OCI-LY1 (cell line): ENCODE measurements at regions not wholly inside any gene's neighbourhood (a gene's known extent, or its start where the extent isn't known, plus 50 kb on each side); places are given as distances from the start of the nearest gene placed in this dataset.
"Not testable (repeated sequence)": the region's sequence is repeated elsewhere in the genome, so short reads cannot be mapped to it uniquely, and the experiment has no call there.

Source experiments
- H2AFZ ChIP-seq: fragments of 200-600 bp; sonication (generic), shearing (Covaris generic); 2 replicates; pipeline ENCODE4 v1.6.0; 2014; ENCODE audit warnings: antibody characterized with exemption, mild to moderate bottlenecking, low read length
- H3F3A ChIP-seq: fragments of 200-600 bp; sonication (generic), shearing (Covaris generic); 2 replicates; pipeline ENCODE4 v1.6.0; 2014; ENCODE audit warnings: mild to moderate bottlenecking, antibody characterized with exemption, low read length, moderate library complexity; ENCODE audit not compliant: insufficient read depth
- H3K27ac ChIP-seq: fragments of 200-600 bp; sonication (generic); 2 replicates; pipeline ENCODE4 v1.5.1; 2014; ENCODE audit warnings: low read length, mixed run types, mild to moderate bottlenecking, low read depth; ENCODE audit not compliant: poor library complexity, severe bottlenecking
- H3K27me3 ChIP-seq: fragments of 200-600 bp; sonication (generic); 2 replicates; pipeline ENCODE4 v1.6.0; 2014; ENCODE audit warnings: antibody characterized with exemption, mild to moderate bottlenecking, low read length, moderate library complexity; ENCODE audit not compliant: insufficient read depth
- H3K36me3 ChIP-seq: fragments of 200-600 bp; sonication (generic); 2 replicates; pipeline ENCODE4 v1.6.1; 2014; ENCODE audit warnings: mild to moderate bottlenecking, antibody characterized with exemption, low read length, moderate library complexity, mixed read lengths; ENCODE audit not compliant: insufficient read depth
- H3K4me1 ChIP-seq: fragments of 200-600 bp; sonication (generic); 2 replicates; pipeline ENCODE4 v1.5.1; 2014; ENCODE audit warnings: mild to moderate bottlenecking, low read length, moderate library complexity; ENCODE audit not compliant: insufficient read depth, severe bottlenecking
- H3K4me2 ChIP-seq: fragments of 200-600 bp; sonication (generic), shearing (Covaris generic); 2 replicates; pipeline ENCODE4 v1.6.1; 2014; ENCODE audit warnings: low read length
- H3K4me3 ChIP-seq: fragments of 200-600 bp; sonication (generic); 2 replicates; pipeline ENCODE4 v1.5.1; 2014; ENCODE audit warnings: low read length, low read depth, mild to moderate bottlenecking, mixed read lengths; ENCODE audit not compliant: poor library complexity, severe bottlenecking
- H3K79me2 ChIP-seq: fragments of 200-600 bp; shearing (Covaris generic); 2 replicates; pipeline ENCODE4 v1.6.1; 2016; ENCODE audit warnings: mixed run types, low read length, mixed read lengths; ENCODE audit not compliant: insufficient read depth
- H3K9ac ChIP-seq: fragments of 200-600 bp; sonication (generic), shearing (Covaris generic); 2 replicates; pipeline ENCODE4 v1.6.1; 2014; ENCODE audit warnings: mild to moderate bottlenecking, low read length, mixed read lengths
- H3K9me2 ChIP-seq: fragments of 200-600 bp; sonication (generic), shearing (Covaris generic); 2 replicates; pipeline ENCODE4 v1.6.1; 2014; ENCODE audit warnings: low read depth, mild to moderate bottlenecking, low read length, mixed read lengths
- H3K9me3 ChIP-seq: fragments of 200-600 bp; shearing (Covaris generic); 2 replicates; pipeline ENCODE4 v1.6.1; 2014; ENCODE audit warnings: low read length, mixed read lengths
- H4K20me1 ChIP-seq: fragments of 200-600 bp; sonication (generic), shearing (Covaris generic); 2 replicates; pipeline ENCODE4 v1.6.0; 2016; ENCODE audit warnings: mild to moderate bottlenecking, low read length; ENCODE audit not compliant: insufficient read depth
- EZH2 ChIP-seq: fragments of 200-600 bp; sonication (generic), shearing (Covaris generic); IDR thresholded peaks from 2 replicates; pipeline ENCODE4 v1.8.0; 2017; ENCODE audit warnings: borderline replicate concordance, mixed run types, mild to moderate bottlenecking, antibody characterized with exemption, low read length, moderate library complexity, mixed read lengths
- TF ChIP-seq, protein P1 (sequence below): fragments of 200-600 bp; sonication (generic), shearing (Covaris generic); IDR thresholded peaks from 2 replicates; pipeline ENCODE4 v1.5.1; 2017; ENCODE audit warnings: mild to moderate bottlenecking, antibody characterized with exemption, low read length, moderate library complexity, mixed read lengths

DNA sequence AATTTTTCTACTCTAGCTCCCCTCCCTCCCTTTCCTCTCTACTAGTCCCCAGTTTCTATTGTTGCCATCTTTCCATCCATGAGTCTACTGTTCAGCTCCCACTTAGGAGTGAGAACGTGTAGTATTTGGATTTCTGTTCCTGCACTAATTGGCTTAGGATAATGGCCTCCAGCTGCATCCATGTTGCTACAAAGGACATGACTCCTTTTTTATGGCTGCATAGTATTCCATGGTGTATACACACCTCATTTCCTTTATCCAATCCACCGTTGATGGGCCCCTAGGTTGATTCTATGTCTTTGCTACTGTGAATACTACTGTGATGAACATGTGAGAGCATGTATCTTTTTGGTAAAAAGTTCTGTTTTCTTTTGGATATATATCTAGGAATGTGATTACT is 138.9 kb upstream of the MSX2 start:
- Histone ChIP-seq H3K9me2 (no peaks in the 10 kb centered on the region), H3K36me3 (no peaks in the 10 kb centered on the region), H3F3A (no peaks in the 10 kb centered on the region), H3K9ac (no peak overlapping the region), H3K27me3 (no peaks in the 10 kb centered on the region), H3K4me3 (no peak overlapping the region), H3K9me3 (no peaks in the 10 kb centered on the region), H3K4me2 (no peak overlapping the region), H3K4me1 (no peaks in the 10 kb centered on the region), H2AFZ (no peak overlapping the region), H3K27ac (no peak overlapping the region), H4K20me1 (no peaks in the 10 kb centered on the region), H3K79me2 (no peaks in the 10 kb centered on the region)
- TF ChIP-seq EZH2 = no peak
- TF ChIP-seq, protein P1, sequence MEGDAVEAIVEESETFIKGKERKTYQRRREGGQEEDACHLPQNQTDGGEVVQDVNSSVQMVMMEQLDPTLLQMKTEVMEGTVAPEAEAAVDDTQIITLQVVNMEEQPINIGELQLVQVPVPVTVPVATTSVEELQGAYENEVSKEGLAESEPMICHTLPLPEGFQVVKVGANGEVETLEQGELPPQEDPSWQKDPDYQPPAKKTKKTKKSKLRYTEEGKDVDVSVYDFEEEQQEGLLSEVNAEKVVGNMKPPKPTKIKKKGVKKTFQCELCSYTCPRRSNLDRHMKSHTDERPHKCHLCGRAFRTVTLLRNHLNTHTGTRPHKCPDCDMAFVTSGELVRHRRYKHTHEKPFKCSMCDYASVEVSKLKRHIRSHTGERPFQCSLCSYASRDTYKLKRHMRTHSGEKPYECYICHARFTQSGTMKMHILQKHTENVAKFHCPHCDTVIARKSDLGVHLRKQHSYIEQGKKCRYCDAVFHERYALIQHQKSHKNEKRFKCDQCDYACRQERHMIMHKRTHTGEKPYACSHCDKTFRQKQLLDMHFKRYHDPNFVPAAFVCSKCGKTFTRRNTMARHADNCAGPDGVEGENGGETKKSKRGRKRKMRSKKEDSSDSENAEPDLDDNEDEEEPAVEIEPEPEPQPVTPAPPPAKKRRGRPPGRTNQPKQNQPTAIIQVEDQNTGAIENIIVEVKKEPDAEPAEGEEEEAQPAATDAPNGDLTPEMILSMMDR = no peak

DNA sequence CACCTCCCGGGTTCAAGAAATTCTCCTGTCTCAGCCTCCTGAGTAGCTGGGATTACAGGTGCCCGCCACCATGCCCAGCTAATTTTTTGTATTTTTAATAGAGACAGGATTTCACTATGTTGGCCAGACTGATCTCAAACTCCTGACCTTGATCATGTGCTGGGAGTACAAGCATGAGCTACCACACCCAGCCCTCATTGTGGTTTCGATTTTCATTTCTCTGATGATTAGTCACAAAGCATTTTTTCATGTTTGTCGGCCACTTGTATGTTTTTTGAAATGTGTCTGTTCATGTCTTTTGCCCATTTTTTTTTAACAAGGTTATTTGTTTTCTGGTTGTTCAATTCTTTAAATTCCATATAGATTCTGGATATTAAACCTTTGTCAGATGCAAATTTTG is 138.2 kb upstream of the MSX2 start:
- H3K4me2 ChIP-seq, H3K79me2 ChIP-seq, H3F3A ChIP-seq, H3K36me3 ChIP-seq, H3K4me1 ChIP-seq, H2AFZ ChIP-seq, H4K20me1 ChIP-seq, H3K27ac ChIP-seq, H3K27me3 ChIP-seq, H3K9me2 ChIP-seq, H3K9me3 ChIP-seq, H3K4me3 ChIP-seq, H3K9ac ChIP-seq: not testable (repeated sequence)

DNA sequence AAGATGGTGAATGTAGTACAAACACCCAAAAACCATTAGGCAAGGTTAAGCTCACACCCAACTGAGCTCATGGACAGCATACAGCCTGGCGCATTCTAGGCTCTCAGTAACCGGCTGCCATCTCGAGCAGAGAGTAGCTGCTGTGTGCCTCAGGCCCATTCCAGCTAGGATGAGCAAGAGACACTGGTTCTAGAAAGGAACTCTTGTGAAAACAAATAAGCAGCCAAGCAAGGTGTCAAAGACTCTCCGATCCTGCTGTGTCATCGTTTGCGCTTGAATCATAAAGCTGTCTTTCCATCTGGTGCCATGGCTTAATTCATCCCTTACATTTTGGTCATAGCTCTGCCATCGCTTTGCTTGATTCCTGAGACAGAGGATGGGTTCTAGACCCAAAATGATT is 135.4 kb upstream of the MSX2 start:
- H3K4me1 ChIP-seq = no peaks in the 10 kb centered on the region
- no peaks in the 10 kb centered on the region for H3K9me3 ChIP-seq
- no peak overlapping the region for H3K4me2 ChIP-seq
- no peaks in the 10 kb centered on the region for H3K27me3 ChIP-seq
- no peak overlapping the region for H3K9ac ChIP-seq
- H3K4me3 ChIP-seq = no peak overlapping the region
- no peak overlapping the region for H3K27ac ChIP-seq
- H3K36me3 ChIP-seq = no peaks in the 10 kb centered on the region
- no peaks in the 10 kb centered on the region for H3K9me2 ChIP-seq
- no peaks in the 10 kb centered on the region for H4K20me1 ChIP-seq
- H3F3A ChIP-seq = no peaks in the 10 kb centered on the region
- no peak overlapping the region for H2AFZ ChIP-seq
- no peak for TF ChIP-seq EZH2
- TF ChIP-seq, protein P1 = no peak
- H3K79me2 ChIP-seq = no peaks in the 10 kb centered on the region

DNA sequence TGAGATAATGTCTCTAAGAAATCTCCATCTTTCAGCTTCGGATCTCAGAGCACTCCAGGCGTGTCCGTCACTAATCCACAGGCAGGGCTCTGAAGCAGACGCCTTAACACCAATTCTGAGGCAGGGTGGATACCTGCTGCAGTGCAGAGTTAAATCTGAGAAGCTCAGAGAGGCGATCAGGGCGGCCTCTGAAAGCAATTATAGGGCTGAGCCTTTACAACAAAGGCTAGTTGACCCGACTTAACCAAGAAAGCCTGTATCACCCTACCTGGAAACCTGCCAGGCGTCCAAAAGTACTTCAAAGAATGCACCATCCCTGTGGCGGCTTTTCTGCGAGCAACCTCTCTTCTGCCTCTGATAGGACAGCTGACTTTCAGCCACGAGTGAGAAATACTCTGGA is 134.8 kb upstream of the MSX2 start:
- no peaks in the 10 kb centered on the region for H3K9me3 ChIP-seq
- no peaks in the 10 kb centered on the region for H3K4me1 ChIP-seq
- no peaks in the 10 kb centered on the region for H3F3A ChIP-seq
- H2AFZ ChIP-seq = no peak overlapping the region
- no peak overlapping the region for H3K4me2 ChIP-seq
- H3K27ac ChIP-seq = no peak overlapping the region
- H3K79me2 ChIP-seq = no peaks in the 10 kb centered on the region
- H3K36me3 ChIP-seq = no peaks in the 10 kb centered on the region
- no peak overlapping the region for H3K4me3 ChIP-seq
- H4K20me1 ChIP-seq = no peaks in the 10 kb centered on the region
- TF ChIP-seq EZH2 = no peak
- TF ChIP-seq, protein P1 = no peak
- no peak overlapping the region for H3K9ac ChIP-seq
- no peaks in the 10 kb centered on the region for H3K9me2 ChIP-seq
- H3K27me3 ChIP-seq = 0 out of 2 replicates have a peak, but pooled peaks cover 3% of the 10 kb centered on the region
